DMS53 (cell line): ENCODE measurements at regions not wholly inside any gene's neighbourhood (a gene's known extent, or its start where the extent isn't known, plus 50 kb on each side); places are given as distances from the start of the nearest gene placed in this dataset.
A peak's percentile ranks its signal among the peaks of the same experiment; 100 is the strongest.

Experiments used
- DNase-seq: peaks from one replicate; lab custom pipeline; 2025; lab: John Stamatoyannopoulos, UW

DNA sequence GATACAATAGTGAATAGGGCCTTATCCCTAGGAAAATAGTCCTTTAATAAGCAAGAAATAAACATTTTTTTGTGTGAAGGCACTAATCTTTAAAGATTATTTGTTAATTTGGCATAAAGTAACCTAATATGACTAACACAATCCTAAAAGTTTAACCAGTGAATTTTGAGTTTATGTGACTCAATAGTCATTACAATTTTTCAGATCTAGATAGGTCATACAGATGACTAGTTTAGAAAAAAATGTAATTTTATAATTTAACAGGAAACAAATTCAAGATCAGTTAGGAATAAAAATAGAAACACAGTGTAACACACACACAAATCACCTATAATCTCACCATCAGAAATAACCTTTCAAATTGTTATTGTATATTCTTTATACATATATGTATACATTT lies 620.7 kb upstream of the ALCAM start:
- no peak for DNase-seq

DNA sequence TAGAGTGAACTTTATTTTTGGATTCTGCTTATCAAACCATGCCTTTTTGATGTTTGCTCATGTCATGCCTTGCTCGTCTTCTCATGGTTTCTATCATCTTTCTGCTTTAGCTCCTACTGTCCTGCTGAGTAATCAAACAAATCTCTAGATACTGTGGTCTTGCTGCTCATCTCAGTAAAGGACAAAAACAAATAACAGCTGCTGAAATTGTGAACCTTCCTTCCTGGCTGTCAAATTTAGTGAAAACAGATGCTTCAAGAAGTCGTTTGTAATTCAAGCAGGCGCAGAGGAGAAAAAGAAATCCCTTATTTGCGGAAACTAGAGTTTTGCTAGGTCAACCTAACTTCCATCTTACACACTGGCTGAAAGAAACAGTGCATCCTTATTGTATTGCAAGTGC lies 616.1 kb upstream of the ALCAM start:
- DNase-seq: peak; percentile 2

DNA sequence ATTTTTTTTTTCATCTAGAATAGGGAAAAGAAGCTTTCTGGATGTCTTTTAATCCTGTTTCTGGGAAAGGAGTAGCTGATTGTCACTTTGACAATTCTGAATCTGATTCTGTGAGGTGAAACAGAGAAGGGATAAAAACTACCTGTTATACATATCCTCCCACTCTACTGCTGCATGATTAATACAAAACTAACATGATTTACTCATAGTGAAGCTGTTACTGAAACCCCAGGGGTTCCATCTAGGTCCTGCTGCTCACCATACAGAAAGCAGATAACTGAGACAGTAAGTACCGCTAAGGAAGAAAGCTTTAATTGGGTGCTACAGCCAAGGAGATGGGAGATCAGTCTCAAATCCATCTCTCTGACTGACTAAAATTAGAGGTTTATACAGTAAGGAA lies 610.9 kb upstream of the ALCAM start:
- DNase-seq: no peak

DNA sequence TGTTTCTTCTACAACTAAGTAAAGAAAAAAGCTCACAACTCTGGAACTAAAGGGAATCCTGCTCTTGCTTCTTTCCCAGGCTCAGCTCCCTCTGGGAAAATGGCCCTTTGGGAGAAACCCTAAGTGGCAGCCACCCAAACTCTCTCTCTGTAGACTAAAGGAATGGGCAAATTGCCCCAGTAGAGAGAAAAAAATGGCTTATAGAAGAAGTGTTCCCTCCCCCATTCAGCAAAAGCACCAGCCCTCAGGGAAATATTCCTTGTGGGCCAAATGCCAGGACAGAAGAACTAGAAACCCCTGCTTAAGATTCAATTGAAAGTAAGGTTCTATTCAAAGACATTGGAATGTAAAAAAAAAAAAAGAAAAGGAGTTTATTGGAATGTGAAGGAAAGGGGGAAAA lies 603.7 kb upstream of the ALCAM start:
- DNase-seq: no peak

DNA sequence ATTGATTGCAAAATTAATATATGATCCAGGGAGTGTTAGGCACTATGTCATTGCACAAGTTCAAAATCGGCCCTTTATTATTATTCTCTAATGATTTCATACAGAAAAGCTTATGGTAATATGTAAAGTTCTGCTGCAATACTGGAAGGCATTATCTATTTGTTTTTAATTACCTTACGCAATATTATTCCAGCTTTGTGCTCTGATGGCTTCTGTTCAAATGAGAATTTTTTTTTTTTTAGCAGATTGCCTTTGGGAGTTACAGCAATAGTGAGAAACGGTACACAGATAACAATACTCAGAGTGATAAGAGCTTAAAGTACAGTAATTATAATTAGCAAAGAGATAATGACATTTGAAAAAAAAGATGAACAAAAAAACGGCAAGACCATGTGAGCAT lies 602.2 kb upstream of the ALCAM start:
- DNase-seq: no peak

DNA sequence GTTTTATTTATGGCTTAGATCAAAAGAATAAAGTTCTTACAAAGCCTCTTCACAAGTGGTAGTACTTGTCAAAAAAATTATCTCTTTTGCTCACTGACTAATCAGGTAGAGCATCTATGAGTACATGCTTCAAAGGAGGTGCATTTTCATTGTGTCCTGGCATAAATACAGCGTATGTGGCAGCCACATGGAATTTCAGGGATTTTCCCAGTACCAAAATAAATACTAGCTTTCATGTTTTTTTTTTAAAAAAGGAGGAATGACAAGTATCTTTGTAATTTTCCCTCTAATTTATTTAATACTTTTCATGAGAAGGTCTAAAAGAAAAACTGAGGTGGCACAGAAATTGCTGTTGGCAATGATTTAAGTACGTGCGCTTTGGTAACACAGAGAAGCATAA lies 597.8 kb upstream of the ALCAM start:
- DNase-seq: no peak

DNA sequence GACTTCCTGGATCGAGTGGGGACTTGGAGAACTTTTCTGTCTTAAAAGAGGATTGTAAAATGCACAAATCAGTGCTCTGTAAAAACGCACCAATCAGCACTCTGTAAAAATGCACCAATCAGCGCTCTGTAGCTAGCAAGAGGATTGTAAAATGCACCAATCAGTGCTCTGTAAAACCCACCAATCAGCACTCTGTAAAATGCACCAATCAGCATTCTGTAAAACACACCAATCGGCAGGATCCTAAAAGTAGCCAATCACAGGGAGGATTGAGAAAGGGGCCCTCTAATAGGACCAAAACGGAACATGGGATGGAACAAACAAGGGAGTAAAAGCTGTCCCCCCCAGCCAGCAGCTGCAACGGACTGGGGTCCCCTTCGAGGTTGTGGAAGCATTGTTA lies 587.4 kb upstream of the ALCAM start:
- no peak for DNase-seq

DNA sequence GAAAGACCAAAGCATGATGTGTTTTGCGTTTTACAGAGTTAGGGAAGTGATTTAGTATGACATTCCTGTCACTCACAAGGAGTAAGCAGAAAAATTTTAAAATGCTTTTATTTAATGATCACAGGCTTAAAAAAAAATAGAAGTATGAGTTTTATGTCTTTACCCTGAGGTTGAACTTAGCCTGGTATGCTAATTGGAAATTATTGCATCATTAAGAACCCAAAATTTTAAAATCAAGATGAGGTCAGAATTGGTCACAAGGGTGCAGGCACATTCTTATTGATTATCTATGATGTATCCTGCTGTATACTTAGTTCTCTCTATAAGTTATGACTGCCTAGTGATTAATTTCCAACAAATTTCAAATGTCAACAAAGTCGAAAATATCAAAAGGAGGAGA lies 585.6 kb upstream of the ALCAM start:
- no peak for DNase-seq

DNA sequence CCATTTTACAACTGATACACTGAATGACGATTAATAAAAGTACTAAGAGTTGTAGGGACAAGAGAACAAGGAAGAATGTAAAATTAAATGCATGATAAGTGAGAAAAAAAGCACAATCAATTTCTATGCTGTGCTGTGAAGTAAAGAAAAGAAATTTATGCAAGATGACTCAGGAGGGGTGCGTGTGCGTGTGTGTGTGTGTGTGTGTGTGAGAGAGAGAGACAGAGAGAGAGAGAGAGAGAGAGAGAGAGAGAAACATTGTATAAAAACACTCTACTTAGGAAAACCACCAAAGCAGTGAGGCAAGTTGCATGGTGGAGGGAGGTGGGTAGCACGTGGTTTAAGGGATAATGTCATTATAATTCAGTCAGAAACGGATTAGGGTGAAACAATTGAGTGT lies 580.8 kb upstream of the ALCAM start:
- no peak for DNase-seq

DNA sequence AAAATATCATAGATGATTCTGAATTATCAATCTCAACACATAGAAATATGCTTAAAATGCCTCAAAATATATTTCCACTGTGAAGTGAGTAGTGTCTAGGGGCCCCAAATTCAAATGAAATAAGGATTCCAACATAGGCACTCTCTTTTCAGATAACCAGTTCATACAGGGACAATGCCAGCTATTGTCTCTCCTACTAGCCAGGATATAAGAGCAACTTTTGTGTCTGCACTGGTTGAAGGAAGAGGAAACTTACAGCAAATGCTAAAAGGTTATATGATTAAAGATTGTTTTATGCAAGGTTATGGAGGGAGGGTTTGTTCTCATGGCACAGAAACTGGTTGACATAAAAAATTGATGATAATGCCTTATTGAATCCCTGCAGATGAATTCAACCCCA lies 579.4 kb upstream of the ALCAM start:
- no peak for DNase-seq

DNA sequence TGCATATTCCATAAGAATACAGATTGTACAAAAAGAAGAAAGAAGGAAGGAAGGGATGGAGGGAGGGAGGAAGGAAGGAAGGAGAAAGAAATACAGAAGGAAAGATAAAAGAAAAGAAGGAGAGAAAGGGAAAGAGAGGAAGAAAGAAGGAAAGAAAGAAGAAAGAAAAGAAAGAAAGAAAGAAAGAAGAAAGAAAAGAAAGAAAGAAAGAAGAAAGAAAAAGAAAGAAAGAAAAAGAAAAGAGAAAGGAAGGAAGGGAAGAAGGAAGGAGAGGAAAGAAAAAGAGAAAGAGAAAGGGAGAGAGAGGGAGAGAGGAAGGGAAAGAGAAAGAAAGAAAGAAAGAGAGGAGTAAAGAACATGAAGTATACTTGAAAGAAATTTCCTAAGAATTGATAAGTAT lies 577.9 kb upstream of the ALCAM start:
- no peak for DNase-seq

DNA sequence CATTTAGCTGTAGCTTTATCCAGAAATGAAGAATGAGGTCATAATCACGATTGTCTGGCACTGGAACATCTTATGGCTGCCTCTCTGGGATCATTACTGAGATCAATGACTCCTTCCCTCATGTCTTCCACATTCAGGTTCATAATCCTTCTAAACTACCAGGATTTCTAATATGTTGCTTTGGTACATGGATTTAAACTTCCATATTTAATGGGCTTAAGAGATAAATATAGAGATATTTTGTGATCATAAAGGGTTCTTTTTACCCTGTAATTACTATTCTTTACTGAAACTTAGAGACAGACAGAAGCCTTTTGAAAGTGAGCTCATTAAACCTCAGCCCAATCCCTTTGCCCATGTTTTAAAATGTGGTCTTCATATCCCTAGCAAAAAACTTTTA lies 575.4 kb upstream of the ALCAM start:
- no peak for DNase-seq

DNA sequence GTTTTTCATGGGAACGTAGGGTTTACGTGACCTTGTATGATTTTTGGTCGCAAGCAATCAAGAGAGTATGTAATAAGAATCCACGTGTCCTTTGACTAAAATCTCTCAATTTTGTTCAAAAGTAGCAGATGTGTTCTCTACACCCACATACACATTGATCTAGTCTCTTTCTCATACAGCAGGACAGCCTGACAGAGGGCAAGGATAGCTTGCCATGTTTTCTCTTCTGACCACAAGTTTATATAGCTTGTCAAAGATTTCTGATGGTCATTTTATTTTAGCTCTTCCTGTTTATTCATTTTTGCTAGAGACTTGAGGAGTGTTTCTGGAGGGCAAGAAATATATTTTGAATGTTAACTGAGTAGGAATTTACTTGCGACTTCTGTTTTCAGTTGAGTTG lies 570.2 kb upstream of the ALCAM start:
- no peak for DNase-seq

DNA sequence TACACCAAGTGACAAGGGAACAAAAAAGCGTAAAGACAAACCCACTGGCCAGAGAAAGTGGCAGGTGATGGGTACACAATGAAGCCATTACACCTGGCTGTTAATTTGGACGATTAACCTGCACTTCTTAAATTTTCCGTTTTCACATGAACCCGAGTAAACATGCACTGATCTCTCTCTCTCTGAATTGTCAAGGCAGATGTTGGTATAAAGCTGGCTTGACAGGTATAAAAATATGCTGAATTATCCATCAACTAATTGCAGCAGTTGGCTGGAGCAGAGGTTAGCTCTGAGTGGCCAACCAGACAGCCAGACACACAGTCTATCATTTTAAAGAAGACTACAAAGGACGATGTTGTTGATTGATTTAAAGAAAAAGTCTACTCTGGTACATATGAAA lies 561.7 kb upstream of the ALCAM start:
- no peak for DNase-seq

DNA sequence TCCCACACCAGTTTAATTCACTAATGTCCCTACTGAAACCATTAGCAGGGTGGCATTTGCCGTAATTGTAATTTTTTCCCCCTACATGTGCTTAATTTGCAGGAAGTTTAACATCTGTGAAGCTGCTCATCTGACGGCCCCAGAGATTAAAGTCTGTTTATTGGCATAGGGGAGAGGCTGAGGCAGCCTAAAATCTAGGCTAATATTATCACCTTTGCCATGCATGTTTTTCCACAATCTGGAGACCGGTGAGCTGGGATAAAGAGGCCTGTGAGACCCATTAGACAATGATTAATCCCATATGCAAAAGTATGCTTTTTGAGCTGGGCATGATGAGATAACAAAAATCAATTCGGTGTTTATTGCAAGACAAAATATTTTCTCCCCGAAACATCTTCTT lies 561.2 kb upstream of the ALCAM start:
- DNase-seq: no peak

DNA sequence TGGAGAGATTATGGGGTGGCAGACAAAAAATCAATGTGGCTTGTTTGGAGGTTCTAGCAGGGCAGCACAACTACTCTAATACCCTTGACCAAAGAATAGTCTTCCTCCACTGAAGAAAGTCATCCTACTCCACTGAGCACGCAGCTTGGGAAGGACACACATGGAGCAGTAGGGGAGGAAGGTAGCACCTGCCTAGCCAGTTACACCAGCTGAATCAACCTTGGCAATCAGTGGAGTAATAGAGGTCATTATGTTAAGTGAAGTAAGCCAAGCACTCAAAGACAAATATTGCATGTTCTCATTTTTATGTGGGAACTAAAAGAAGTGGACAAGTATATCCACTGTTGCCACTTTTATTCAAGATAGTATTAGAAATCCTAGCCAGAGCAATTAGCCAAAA lies 555.8 kb upstream of the ALCAM start:
- peak; percentile 27 for DNase-seq

DNA sequence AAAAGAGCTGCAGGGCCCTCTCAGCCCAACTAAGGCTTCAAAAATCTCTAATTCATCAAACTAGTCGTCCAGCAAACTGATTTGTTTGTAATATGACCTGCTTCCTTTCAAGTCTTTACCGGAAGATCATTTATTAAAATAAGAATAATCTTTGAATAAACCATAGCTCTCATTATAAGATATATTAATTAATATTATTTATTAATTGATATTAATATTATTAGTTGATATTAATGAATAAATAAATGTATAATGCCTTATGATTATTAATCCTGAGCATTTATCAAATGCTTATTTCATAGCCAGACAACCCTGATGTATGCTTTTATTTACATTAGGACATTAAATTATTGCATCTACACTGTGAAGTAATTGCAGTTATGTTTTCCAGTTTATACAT lies 550.7 kb upstream of the ALCAM start:
- no peak for DNase-seq

DNA sequence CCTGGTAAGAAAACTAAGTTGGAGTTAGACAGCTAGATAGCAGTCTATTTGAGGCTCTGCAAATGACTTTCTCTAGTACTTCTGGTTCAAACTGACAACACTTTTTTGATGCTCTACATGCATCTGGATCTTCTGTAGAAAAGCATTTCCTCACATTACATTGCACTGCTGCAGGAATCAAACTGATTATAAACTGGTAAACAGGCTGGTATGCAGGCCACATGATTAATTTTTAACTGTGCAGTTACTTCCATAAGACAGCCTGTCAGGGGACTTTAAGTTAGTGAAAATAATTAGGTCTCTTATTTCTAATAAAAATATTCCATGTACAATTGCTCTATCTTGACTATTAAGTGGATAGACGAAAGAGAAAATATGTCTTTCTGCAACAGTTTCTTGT lies 550.0 kb upstream of the ALCAM start:
- DNase-seq: no peak

DNA sequence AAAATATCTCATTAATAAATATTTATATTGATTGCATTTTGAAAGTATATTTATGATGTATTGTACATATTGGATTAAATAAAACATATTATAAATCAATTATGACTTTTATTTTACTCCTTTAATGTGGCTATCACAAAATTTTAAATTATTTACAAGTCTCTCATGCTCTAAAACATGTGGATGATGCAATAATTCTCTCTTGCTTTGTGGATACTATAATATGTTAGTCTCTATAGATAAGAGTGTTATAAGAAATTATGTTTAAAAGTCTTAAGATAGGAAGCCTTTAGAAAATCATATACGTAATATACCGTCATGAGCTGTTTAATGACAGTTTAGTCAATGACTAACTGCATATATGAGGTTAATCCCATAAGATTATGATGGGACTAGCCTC lies 547.4 kb upstream of the ALCAM start:
- DNase-seq: no peak

DNA sequence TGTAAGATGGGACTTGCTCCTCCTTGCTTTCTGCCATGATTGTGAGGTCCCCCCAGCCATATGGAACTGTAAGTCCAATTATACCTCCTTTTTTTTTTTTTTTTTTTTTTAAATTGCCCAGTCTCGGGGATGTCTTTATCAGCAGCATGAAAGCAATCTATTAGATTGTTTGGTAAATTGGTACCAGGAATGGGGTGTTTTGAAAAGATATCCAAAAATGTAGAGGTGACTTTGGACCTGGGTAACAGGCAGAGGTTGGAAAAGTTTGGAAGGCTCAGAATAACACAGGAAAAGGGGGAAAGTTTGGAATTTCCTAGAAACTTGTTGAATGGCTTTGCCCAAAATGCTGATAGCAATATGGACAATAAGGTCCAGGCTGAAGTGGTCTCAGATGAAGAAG lies 545.8 kb upstream of the ALCAM start:
- no peak for DNase-seq

DNA sequence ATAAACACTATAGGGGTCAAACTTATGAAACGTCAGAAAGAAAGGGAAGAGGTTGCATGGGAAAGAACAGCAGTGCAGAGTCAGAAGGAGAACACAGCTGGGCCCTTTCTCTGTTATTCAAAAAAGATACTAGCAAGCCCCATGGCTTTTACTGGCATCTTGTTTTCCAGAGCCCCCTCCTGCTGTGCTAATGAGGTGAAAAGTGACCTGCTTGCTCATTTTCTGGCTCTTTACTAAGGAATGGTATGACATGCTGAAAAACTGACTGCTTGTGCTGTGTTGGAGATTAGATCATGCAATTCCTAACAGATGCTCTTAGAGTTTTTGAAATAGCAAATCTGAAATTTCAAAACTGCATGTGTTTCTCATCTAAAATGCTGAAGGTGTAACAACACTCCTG lies 541.6 kb upstream of the ALCAM start:
- DNase-seq: no peak

DNA sequence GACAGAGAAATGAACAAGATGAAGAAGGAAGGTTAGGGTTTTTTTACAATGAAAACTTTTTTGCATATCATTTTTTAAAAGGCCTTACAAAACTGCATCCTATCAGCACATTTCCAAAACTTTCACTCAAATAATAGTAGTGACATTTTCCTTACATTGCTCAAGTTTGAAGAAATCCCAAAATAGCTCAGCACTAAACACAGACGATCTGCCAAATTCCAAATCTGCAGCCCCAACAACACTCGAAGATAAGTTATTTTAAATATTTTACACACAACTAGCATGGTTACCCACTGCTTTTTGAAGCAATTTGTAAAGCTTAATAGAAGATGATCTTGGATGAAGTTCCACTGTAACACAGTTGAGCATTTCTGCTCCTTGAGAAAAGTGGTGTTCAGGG lies 535.6 kb upstream of the ALCAM start:
- DNase-seq: no peak

DNA sequence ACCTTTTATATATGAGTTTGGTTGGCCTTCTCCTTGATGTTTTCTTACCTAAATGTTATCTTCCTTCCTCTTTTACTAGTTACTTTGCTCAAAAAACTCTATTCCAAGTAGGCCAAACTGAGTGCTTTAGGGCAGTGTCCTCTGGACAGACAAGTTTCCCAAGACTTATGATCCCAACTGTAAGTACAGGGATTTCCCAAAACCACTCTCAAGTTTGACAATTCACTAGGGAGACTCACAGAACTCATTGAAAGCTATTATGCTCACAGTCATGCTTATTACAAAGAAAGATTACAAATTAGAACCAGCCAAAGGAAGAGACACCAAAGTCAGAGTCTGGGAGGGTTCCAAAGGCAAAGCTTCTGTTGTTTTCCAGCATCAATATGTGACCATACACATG lies 534.2 kb upstream of the ALCAM start:
- no peak for DNase-seq

DNA sequence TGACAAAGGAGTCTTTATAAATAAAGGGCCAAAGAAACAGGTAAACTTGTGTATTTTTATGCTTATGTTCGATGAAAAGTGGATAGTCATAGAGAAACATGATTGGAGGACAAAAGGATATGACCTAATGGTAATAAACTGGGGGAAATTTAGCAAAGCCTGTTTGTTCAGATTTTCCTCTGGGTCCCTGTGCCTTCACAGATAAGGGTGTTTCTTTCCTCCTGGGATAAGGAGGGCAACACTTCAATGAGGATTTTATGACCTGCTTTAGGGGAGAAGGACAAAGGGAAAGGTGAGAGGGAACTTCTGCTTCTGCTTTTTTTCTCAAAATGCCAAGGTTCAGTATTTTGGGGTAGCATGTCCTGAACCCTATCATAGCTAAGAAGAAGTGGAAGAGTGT lies 531.3 kb upstream of the ALCAM start:
- DNase-seq: no peak

DNA sequence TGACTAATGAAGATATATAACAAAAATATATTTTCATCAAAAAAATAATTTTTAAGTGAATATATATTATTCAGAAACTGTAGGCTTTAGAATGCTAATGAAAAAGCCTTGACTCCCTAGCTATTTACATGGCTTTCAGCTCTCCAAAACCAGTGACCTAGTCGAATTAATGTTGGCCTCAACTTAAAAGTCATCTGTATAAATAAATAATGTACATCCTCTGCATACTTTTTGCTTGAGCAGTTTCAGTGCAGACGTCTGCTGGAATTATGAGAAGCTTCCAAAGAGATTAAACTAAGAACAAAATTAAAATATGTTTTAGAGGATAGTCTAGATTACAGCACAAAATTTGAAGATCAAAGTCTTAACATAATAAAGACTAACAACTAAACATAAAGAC lies 520.4 kb upstream of the ALCAM start:
- no peak for DNase-seq

DNA sequence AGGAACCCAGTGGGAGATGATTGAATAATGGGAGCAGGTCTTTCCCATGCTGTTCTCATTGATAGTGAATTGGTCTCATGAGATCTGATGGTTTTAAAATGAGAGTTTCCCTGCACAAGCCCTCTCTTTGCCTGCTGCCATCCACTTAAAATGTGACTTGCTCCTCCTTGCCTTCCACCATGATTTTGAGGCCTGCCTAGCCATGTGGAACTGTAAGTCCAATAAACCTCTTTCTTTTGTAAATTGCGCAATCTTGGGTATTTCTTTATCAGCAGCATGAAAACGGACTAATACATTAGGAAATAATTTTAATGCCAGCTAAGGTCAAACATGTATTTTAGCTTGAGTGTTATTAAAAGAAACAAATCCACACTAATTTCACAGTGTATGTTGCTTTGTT lies 517.6 kb upstream of the ALCAM start:
- DNase-seq: no peak
